ENCODE measurements at regions not wholly inside any gene's neighbourhood (a gene's known extent, or its start where the extent isn't known, plus 50 kb on each side); places are given as distances from the start of the nearest gene placed in this dataset.

GRCh38 chrX:125006704-125007103 lies 313.0 kb upstream of the TEX13C start:
- no peak for DNase-seq

GRCh38 chrX:125012585-125012984 lies 307.1 kb upstream of the TEX13C start:
- no peak for DNase-seq

- no peak for DNase-seq
Observed at GRCh38 chrX:125029131-125029530, 290.5 kb upstream of the TEX13C start.
